A549 (cell line): ENCODE measurements at regions not wholly inside any gene's neighbourhood (a gene's known extent, or its start where the extent isn't known, plus 50 kb on each side); places are given as distances from the start of the nearest gene placed in this dataset.

Experiments used
- CBX8 ChIP-seq: fragments of 200-600 bp; sonication (generic); IDR thresholded peaks from 2 replicates; pipeline ENCODE4 v1.6.1; 2016
- CTCF ChIP-seq: fragments of >200 bp; sonication (Bioruptor Twin); formaldehyde crosslinking; IDR thresholded peaks from 3 replicates; pipeline ENCODE4 v1.5.1; 2016
- HDAC2 ChIP-seq: fragments of 200-600 bp; sonication (generic); IDR thresholded peaks from 2 replicates; pipeline ENCODE4 v1.6.1; 2016

- TF ChIP-seq HDAC2, result no peak
- TF ChIP-seq CTCF, result no peak
- no peak for TF ChIP-seq CBX8
Measured at GRCh38 chr13:103945836-103946235, 879.6 kb upstream of the SLC10A2 start.
